ENCODE measurements at regions not wholly inside any gene's neighbourhood (a gene's known extent, or its start where the extent isn't known, plus 50 kb on each side); places are given as distances from the start of the nearest gene placed in this dataset.

GRCh38 chr9:105861972-105862371, 167.6 kb downstream of the TMEM38B start:
- no peak for DNase-seq

GRCh38 chr9:105864248-105864898, 170.0 kb downstream of the TMEM38B start:
- DNase-seq: no peak

- no peak for DNase-seq
Measured at GRCh38 chr9:105865285-105865684, 170.9 kb downstream of the TMEM38B start.

- DNase-seq: no peak
Measured at GRCh38 chr9:105871540-105871939, 177.2 kb downstream of the TMEM38B start.

GRCh38 chr9:105873801-105874200, 179.5 kb downstream of the TMEM38B start:
- no peak for DNase-seq

GRCh38 chr9:105877721-105878120, 183.4 kb downstream of the TMEM38B start:
- no peak for DNase-seq

- no peak for DNase-seq
Measured at GRCh38 chr9:105879181-105879580, 184.8 kb downstream of the TMEM38B start.

GRCh38 chr9:105880517-105880916, 186.2 kb downstream of the TMEM38B start:
- DNase-seq: no peak

GRCh38 chr9:105881021-105881420, 186.7 kb downstream of the TMEM38B start:
- DNase-seq: no peak

- peak; percentile 39 for DNase-seq
Measured at GRCh38 chr9:105881654-105882349, 187.5 kb downstream of the TMEM38B start.

GRCh38 chr9:105883847-105884246, 189.5 kb downstream of the TMEM38B start:
- DNase-seq: no peak

GRCh38 chr9:105884416-105884815, 190.1 kb downstream of the TMEM38B start:
- no peak for DNase-seq

GRCh38 chr9:105886136-105886535, 191.8 kb downstream of the TMEM38B start:
- no peak for DNase-seq

- no peak for DNase-seq
Measured at GRCh38 chr9:105887679-105888078, 193.3 kb downstream of the TMEM38B start.

GRCh38 chr9:105890046-105890822, 195.9 kb downstream of the TMEM38B start:
- no peak for DNase-seq

GRCh38 chr9:105900123-105900522, 205.8 kb downstream of the TMEM38B start:
- DNase-seq: no peak

GRCh38 chr9:105901514-105902109, 207.3 kb downstream of the TMEM38B start:
- peak; percentile 55 for DNase-seq

GRCh38 chr9:105908069-105908468, 213.7 kb downstream of the TMEM38B start:
- no peak for DNase-seq

GRCh38 chr9:105911104-105911911, 217.0 kb downstream of the TMEM38B start:
- DNase-seq: no peak

GRCh38 chr9:105912157-105912862, 218.0 kb downstream of the TMEM38B start:
- no peak for DNase-seq

Data from muscle of arm (tissue), 1 donor.